SH-SY5Y (cell line): ENCODE measurements at regions not wholly inside any gene's neighbourhood (a gene's known extent, or its start where the extent isn't known, plus 50 kb on each side); places are given as distances from the start of the nearest gene placed in this dataset.

Experiments used
- GATA2 ChIP-seq: IDR thresholded peaks from 2 replicates; pipeline ENCODE4 v1.6.1; 2011; ENCODE audit warnings: mild to moderate bottlenecking, low read depth, low read length
- GATA3 ChIP-seq: IDR thresholded peaks from 2 replicates; pipeline ENCODE4 v1.6.1; 2011; ENCODE audit warnings: low read depth, mild to moderate bottlenecking, low read length, moderate library complexity

DNA sequence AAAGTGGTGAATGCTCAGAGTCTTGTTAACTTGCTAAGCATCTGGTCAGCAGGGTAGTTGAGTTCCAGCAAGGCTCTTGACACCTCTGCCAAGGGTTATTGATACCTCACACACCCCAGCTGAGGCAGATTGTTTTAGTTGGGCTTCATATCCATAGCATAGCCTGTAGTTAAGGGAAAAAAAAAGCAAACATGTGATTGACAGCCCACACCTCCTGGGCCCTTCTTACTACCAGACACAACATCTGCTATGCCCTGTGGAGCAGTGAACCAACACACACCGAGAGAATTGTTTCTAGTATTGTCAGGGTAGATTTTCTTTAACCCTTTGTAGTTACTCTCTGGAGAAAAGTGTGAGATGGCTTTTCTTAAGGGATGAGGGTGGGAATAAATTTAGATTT, 697.0 kb upstream of the POU3F2 start:
- TF ChIP-seq GATA2 (no peak), GATA3 (no peak)

- TF ChIP-seq GATA2 (no peak), GATA3 (no peak)
These were observed 691.5 kb upstream of the POU3F2 start for GRCh38 chr6:98142839-98143238.

GRCh38 chr6:98146656-98147055, 687.7 kb upstream of the POU3F2 start:
- no peak for TF ChIP-seq GATA2
- TF ChIP-seq GATA3 = no peak

DNA sequence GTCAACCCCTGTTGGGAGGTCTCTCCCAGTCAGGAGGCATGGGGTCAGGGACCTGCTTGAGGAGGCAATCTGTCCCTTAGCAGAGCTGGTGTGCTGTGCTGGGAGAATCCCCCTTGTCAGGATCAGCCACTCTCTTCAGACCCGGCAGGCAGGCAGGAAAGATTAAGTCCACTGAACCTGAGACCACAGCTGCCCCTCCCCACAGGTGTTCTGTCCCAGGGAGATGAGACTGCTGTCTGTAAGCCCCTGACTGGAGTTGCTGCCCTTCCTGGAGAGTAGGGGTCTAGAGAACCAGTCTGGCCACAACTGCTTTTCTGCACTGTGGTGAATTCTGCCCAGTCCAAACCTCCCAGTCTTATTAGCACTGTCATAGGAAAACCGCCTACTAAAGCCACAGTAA, 677.8 kb upstream of the POU3F2 start:
- TF ChIP-seq GATA3 (no peak), GATA2 (no peak)

GRCh38 chr6:98179606-98180005, 654.8 kb upstream of the POU3F2 start:
- TF ChIP-seq GATA2 = no peak
- TF ChIP-seq GATA3 = no peak

DNA sequence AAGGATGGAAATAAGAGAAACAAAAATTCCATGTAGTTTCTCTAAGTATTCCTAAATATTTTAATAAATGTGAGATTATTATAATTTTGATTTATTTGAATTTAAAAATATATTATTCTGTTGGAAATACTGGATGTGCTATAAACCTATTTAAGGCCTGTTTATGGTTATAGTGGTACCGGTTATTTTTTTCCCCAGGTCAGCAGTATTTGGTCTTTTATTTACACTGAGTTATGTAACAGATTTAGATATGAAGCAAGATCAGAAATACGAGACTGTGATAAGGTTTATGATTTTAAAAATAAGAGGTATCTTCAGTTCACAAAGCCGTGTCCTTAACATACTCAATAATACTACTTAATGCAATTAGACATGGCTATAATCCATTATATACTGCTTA, 634.3 kb upstream of the POU3F2 start:
- TF ChIP-seq GATA2 = no peak
- no peak for TF ChIP-seq GATA3

- TF ChIP-seq GATA2 (no peak), GATA3 (no peak)
These were observed 631.1 kb upstream of the POU3F2 start for GRCh38 chr6:98203170-98203806.

DNA sequence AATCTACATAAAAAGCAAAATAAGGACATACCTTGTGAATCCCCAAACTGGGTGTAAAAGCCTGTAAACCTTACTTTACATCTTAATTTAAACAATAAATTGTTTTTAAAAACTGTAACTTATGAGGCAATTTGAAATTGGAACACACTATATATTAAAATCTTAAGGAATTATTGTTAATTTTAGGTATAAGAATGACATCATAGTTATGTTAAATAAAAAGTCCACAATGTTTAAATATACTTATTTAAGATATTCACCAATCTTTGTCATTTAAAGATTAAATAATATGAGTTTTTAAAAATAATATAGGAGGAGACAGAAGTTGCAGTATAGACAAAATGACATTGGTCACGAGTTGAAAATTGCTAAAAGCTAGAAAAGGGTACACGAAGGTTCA, 621.9 kb upstream of the POU3F2 start:
- TF ChIP-seq GATA2 (no peak), GATA3 (no peak)

DNA sequence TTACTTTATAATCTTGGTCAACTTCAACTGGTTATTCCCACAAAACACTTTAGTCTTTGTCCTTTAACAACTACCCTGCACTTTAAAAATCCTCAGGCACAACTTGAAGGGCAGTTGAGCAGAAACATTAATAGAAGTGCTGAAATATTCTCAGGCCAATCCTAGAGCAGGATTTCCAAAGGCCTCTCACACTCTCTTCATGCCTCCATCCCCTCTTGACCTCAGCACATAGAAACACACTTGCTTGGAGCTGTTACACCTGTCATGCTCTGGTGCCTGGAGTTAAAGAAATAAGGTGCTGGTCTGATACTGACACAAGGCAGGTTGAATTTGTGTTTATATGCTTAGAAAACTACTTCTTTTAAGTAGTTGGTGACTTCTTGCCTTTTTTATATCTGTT, 618.8 kb upstream of the POU3F2 start:
- TF ChIP-seq GATA2 (no peak), GATA3 (no peak)

- TF ChIP-seq GATA2 (no peak), GATA3 (no peak)
These were observed 604.1 kb upstream of the POU3F2 start for GRCh38 chr6:98230250-98230649.

DNA sequence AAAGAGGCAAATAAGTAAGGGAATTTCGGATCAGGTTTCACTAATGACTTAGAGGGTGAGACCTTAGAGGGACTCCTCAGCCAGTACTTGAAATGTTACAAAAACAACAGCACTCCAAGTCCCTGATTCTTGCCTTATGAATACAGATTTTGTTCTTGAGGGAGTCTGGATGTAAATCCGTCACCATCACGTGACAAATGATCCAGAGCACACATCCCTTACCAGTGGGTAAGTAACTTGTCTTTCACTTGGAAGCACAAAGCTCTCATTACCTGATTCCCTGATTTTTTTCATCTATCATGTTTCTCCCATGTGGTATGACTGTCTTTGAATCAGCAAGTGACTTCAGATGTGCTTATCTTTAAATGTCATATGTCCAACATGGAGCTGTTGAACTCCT, 595.3 kb upstream of the POU3F2 start:
- TF ChIP-seq GATA2 = no peak
- no peak for TF ChIP-seq GATA3

GRCh38 chr6:98241630-98242029, 592.7 kb upstream of the POU3F2 start:
- no peak for TF ChIP-seq GATA3
- TF ChIP-seq GATA2 = no peak

- TF ChIP-seq GATA3 = no peak
- TF ChIP-seq GATA2 = no peak
These were observed 579.8 kb upstream of the POU3F2 start for GRCh38 chr6:98254624-98255023.

DNA sequence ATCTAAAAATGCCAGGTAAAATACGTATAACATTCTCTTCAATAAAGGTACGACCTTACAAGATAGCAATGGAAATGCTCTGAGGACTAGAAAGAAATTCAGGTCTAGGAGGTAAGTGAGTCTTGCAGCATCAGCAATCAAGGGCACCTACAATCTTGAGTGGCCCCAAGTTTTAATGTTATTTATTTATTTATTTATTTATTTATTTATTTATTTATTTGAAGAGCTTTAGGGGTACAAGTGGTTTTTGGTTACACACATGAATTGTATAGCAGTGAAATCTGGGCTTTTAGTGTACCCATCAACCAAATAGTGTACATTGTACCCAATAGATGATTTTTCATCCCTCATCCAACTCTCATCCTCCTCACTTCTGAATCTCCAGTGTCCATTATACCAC, 574.0 kb upstream of the POU3F2 start:
- TF ChIP-seq GATA3 = no peak
- TF ChIP-seq GATA2 = no peak

DNA sequence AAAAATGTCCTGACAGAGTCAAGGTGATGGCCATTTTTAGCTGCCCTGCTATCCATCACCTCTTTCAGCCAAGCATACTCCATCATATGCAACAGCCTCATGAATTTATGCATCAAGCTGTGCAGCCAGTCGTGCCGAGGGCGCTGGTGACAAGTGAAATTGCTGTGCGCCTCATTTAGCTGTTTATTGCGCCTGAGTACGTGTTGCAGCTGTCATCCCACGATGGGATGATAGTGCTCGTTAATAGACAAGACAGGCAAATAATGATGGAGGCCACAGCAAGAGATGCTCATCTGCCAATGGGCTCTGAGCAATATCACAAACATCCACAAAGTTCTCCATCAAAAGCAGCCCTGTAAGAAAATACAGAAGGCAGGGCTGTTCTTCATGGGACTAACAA, 562.3 kb upstream of the POU3F2 start:
- TF ChIP-seq GATA2 (no peak), GATA3 (no peak)

DNA sequence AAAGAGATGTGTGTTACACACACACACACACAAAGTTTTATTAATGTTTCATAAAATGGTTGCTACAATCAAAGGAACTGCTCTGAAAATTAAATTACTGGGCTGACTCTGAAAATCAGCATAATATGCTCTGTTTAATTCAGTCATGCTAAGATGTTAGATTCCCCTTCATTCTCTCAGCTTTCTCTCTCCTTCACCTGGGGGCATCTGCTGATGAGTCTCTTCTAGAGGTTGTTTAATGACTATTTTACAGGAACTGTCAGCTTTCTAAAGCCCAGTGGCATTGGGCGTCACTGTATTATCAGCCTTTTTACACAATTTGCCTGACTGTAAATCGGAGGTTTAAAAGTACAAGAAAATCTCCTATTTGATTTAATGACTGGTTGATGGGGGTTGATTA, 559.7 kb upstream of the POU3F2 start:
- TF ChIP-seq GATA3 (no peak), GATA2 (no peak)
